ENCODE measurements at regions not wholly inside any gene's neighbourhood (a gene's known extent, or its start where the extent isn't known, plus 50 kb on each side); places are given as distances from the start of the nearest gene placed in this dataset.

DNA sequence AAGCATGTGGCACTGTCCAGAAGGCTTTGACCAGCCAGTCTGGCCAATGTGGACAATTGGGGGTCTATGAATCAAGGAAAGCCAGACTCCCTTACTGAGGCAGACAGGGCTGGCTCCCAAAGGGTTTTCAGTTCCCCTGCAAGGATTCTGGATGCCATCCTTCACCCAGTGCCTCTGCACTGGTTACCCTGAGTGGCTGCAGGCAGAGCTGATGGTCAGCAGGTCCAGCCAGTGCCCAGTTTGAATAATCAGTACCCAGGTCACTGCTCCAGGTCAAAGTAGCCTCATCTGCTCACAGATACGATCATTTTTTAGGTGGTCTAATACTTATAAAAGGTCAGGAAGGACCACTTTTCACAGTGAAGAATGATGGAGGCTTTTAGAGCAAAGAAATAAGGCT lies 52.2 kb upstream of the MAMLD1 start:
- TF ChIP-seq CTCF (conservative IDR thresholded peaks at IDR 0.05), result no peak
- no peak for TF ChIP-seq ZFX (IDR thresholded peaks at IDR 0.05)

All from C4-2B (cell line).